ENCODE measurements at regions not wholly inside any gene's neighbourhood (a gene's known extent, or its start where the extent isn't known, plus 50 kb on each side); places are given as distances from the start of the nearest gene placed in this dataset.

- no peak overlapping the region for H3K14ac ChIP-seq (ENCODE audit: insufficient read length)
- no peak overlapping the region for H3K4ac ChIP-seq (replicated peaks; ENCODE audit: insufficient read length, low read depth, low read length)
- DNase-seq (ENCODE audit: low read depth in 1 of 2, low spot score in 2 of 2) (no peak), FAIRE-seq (no peak)
- no peak overlapping the region for H2BK120ac ChIP-seq (replicated peaks; ENCODE audit: low read depth, low read length)
- H3K79me2 ChIP-seq (ENCODE audit: control insufficient read depth in 1 of 2, insufficient read depth in 2 of 2, low read length in 2 of 2), result no peaks in the 10 kb centered on the region
- no peaks in the 10 kb centered on the region for H3K27me3 ChIP-seq (replicated peaks in 1 of 4; ENCODE audit: control insufficient read depth in 3 of 4, extremely low read depth in 1 of 4, insufficient read depth in 3 of 4, low read length in 3 of 4)
- ChIA-PET POLR2A (ENCODE audit: partially characterized antibody) (no interaction called here), CTCF (ENCODE audit: partially characterized antibody) (interaction anchor here (0.6 to 1.9 kb wide), 7 partner anchors 9 to 533 kb away, joined by 3 to 6 read pairs (median 3); no protein-coding TSS in a partner anchor)
- WGBS, 2 experiments (ENCODE audit: extremely low coverage in 1 of 2, insufficient coverage in 1 of 2, insufficient read length in 1 of 2, insufficient replicate concordance in 2 of 2, low coverage in 1 of 2, low lambda C conversion rate in 2 of 2, missing lambda C conversion rate in 1 of 2), result 92% methylated on average over 7 of the region's 7 CpGs; no CpG with 5 or more reads in 1 of the 2 experiments
- no peaks in the 10 kb centered on the region for H3K36me3 ChIP-seq (ENCODE audit: control insufficient read depth in 2 of 4, insufficient read depth in 4 of 4, low read length in 3 of 4)
- no peak overlapping the region for H3K4me2 ChIP-seq (ENCODE audit: insufficient read depth in 1 of 2, low read depth in 2 of 2, low read length in 2 of 2)
- no peak overlapping the region for H2AFZ ChIP-seq (ENCODE audit: low read length)
- no peak overlapping the region for H4K8ac ChIP-seq (ENCODE audit: extremely low read depth, insufficient read depth, low read length)
- no peak overlapping the region for H2BK5ac ChIP-seq (ENCODE audit: low read depth, low read length)
- no peak overlapping the region for H4K91ac ChIP-seq (replicated peaks; ENCODE audit: insufficient read length, low read length)
- H2BK12ac ChIP-seq (ENCODE audit: low read depth, low read length), result no peak overlapping the region
- H3K18ac ChIP-seq (ENCODE audit: extremely low read depth, low read length), result no peak overlapping the region
- no peak overlapping the region for H2AK5ac ChIP-seq (ENCODE audit: low read depth, low read length)
- H3K79me1 ChIP-seq (ENCODE audit: low read depth, low read length), result no peaks in the 10 kb centered on the region
- no peak overlapping the region for H2BK20ac ChIP-seq (ENCODE audit: low read length)
- H3K56ac ChIP-seq (replicated peaks; ENCODE audit: insufficient read length, low read depth, low read length), result no peak overlapping the region
- H3K9me3 ChIP-seq (ENCODE audit: insufficient read depth in 2 of 2, low read depth in 1 of 2, low read length in 1 of 2), result no peaks in the 10 kb centered on the region
- H3K27ac ChIP-seq (ENCODE audit: low read depth, low read length), result no peak overlapping the region
- no peak overlapping the region for H3K4me3 ChIP-seq (ENCODE audit: extremely low read depth in 1 of 4, insufficient read depth in 2 of 4, low read depth in 3 of 4, low read length in 4 of 4)
- no peak overlapping the region for H4K5ac ChIP-seq (ENCODE audit: insufficient read length, low read depth, low read length)
- no peak overlapping the region for H2BK15ac ChIP-seq (ENCODE audit: low read length)
- no peak overlapping the region for H3K9ac ChIP-seq (replicated peaks in 1 of 4; ENCODE audit: extremely low read depth in 1 of 4, low read depth in 3 of 4, low read length in 3 of 4)
- H3K4me1 ChIP-seq (replicated peaks in 1 of 4; ENCODE audit: control insufficient read depth in 3 of 4, insufficient read depth in 4 of 4, low read length in 3 of 4), result no peaks in the 10 kb centered on the region
- no peaks in the 10 kb centered on the region for H3K23me2 ChIP-seq (ENCODE audit: low read depth, low read length)
- no peaks in the 10 kb centered on the region for H4K20me1 ChIP-seq (replicated peaks in 1 of 2; ENCODE audit: control insufficient read depth in 1 of 2, insufficient read depth in 2 of 2, low read length in 2 of 2)
- H3K23ac ChIP-seq (ENCODE audit: insufficient read length), result no peak overlapping the region
- no peak for TF ChIP-seq CHD2 (IDR thresholded peaks at IDR 0.05; ENCODE audit: low read length)
- no peak for TF ChIP-seq BCL11A (IDR thresholded peaks at IDR 0.05; ENCODE audit: low read depth in 2 of 2, low read length in 2 of 2)
- peak; percentile 51 to 58 for TF ChIP-seq RAD21 (IDR thresholded peaks at IDR 0.05 in 1 of 2, conservative IDR thresholded peaks at IDR 0.05 in 1 of 2; ENCODE audit: low read depth in 2 of 2, low read length in 2 of 2)
- TF ChIP-seq, protein P1, sequence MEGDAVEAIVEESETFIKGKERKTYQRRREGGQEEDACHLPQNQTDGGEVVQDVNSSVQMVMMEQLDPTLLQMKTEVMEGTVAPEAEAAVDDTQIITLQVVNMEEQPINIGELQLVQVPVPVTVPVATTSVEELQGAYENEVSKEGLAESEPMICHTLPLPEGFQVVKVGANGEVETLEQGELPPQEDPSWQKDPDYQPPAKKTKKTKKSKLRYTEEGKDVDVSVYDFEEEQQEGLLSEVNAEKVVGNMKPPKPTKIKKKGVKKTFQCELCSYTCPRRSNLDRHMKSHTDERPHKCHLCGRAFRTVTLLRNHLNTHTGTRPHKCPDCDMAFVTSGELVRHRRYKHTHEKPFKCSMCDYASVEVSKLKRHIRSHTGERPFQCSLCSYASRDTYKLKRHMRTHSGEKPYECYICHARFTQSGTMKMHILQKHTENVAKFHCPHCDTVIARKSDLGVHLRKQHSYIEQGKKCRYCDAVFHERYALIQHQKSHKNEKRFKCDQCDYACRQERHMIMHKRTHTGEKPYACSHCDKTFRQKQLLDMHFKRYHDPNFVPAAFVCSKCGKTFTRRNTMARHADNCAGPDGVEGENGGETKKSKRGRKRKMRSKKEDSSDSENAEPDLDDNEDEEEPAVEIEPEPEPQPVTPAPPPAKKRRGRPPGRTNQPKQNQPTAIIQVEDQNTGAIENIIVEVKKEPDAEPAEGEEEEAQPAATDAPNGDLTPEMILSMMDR (IDR thresholded peaks at IDR 0.05; ENCODE audit: control extremely low read depth in 1 of 3, insufficient read depth in 1 of 3, low read depth in 1 of 3, low read length in 3 of 3), result peak in 2 of 3 experiments; percentile 35 to 38; a peak in 3 of 4 replicates
Observed at GRCh38 chr1:99171184-99171813, 93.0 kb upstream of the PLPPR4 start.
